Transverse colon (tissue), 4 donors: ENCODE measurements at regions not wholly inside any gene's neighbourhood (a gene's known extent, or its start where the extent isn't known, plus 50 kb on each side); places are given as distances from the start of the nearest gene placed in this dataset.

ENCODE experiments used
- DNase-seq: peaks from one replicate; pipeline ENCODE4 v3.0.0-alpha.2; 2019
- H3K27ac ChIP-seq, 4 donors: fragments of 200-600 bp; sonication (generic); 2 replicates each; pipeline ENCODE4 v1.5.1; 2016 to 2018; ENCODE audit warnings: inconsistent platforms in 4 of 4
- H3K27me3 ChIP-seq: fragments of 200-600 bp; sonication (generic); 2 replicates; pipeline ENCODE4 v1.5.1; 2017; ENCODE audit warnings: inconsistent platforms
- H3K36me3 ChIP-seq, 4 donors: fragments of 200-600 bp; sonication (generic); 2 replicates each; pipeline ENCODE4 v1.5.1; 2017 to 2019; ENCODE audit warnings: inconsistent platforms in 4 of 4
- H3K4me1 ChIP-seq, 4 donors: fragments of 200-600 bp; sonication (generic); 2 replicates each; pipeline ENCODE4 v1.5.1; 2017 to 2020; ENCODE audit warnings: inconsistent platforms in 4 of 4
- H3K4me3 ChIP-seq, 4 donors: fragments of 200-600 bp; sonication (generic); 1 replicate in 1 of 4; 2 replicates in 3 of 4; pipeline versions ENCODE4 v1.5.1 to v1.6.1; 2017 to 2019; ENCODE audit warnings: inconsistent platforms in 4 of 4
- H3K9me3 ChIP-seq, 2 donors: fragments of 200-600 bp; sonication (generic); 2 replicates each; pipeline ENCODE4 v1.5.1; 2017 to 2019; ENCODE audit warnings: inconsistent platforms in 2 of 2
- CTCF ChIP-seq, 5 experiments: fragments of 200-600 bp in 3 of 5; fragments of 450-650 bp in 2 of 5; sonication (generic) in 3 of 5; IDR thresholded peaks; 1 replicate in 2 of 5; 2 replicates in 3 of 5; pipeline ENCODE4 v1.5.1; 2016 to 2017; ENCODE audit warnings: antibody characterized with exemption in 5 of 5, inconsistent platforms in 3 of 5, mild to moderate bottlenecking in 2 of 5, moderate library complexity in 1 of 5
- EP300 ChIP-seq: sonication (generic); formaldehyde crosslinking; IDR thresholded peaks from one replicate; pipeline ENCODE4 v1.6.1; 2017; ENCODE audit warnings: antibody characterized with exemption, low read depth
- POLR2A ChIP-seq: fragments of 450-650 bp; IDR thresholded peaks from one replicate; pipeline ENCODE4 v1.6.1; 2016; ENCODE audit warnings: antibody characterized with exemption, mild to moderate bottlenecking, moderate library complexity
- POLR2AphosphoS5 ChIP-seq, 3 donors: sonication (generic); formaldehyde crosslinking; IDR thresholded peaks; one replicate each; pipeline ENCODE4 v1.6.1; 2016; ENCODE audit warnings: antibody characterized with exemption in 3 of 3
- WGBS, 2 donors: methylation state at CpG; one replicate each; pipeline ENCODE4 v1.1.5; 2018; ENCODE audit warnings: low coverage in 1 of 2; 5-methylcytosine and 5-hydroxymethylcytosine counted together
- in situ Hi-C, 4 donors: fragments of 200-750 bp; cut with MboI; loops; one replicate each; pipeline versions ENCODE4 v1.15.0 to v1.15.1; 2017; ENCODE audit warnings: low sequenced_read_pairs in 3 of 4, low pct_ligation_motif_present in 1 of 4, low pct_unique_long_range_greater_than_20kb in 1 of 4
- intact Hi-C: fragments of 100-400 bp; cut with DNase I; formaldehyde crosslinking; loops from one replicate; pipeline ENCODE4 v1.15.1; 2023; ENCODE audit warnings: low total_unique reads

GRCh38 chr19:28239270-28239669 lies 973.7 kb downstream of the UQCRFS1 start:
- Histone ChIP-seq H3K4me3 (no peak overlapping the region), H3K9me3 (no peaks in the 10 kb centered on the region), H3K27me3 (no peaks in the 10 kb centered on the region), H3K36me3 (no peaks in the 10 kb centered on the region), H3K27ac (no peak overlapping the region), H3K4me1 (no peaks in the 10 kb centered on the region)
- 71% methylated on average over 5 of the region's 5 CpGs; no CpG with 5 or more reads in 1 of the 2 donors for WGBS, 2 donors
- TF ChIP-seq EP300 (no peak), POLR2A (no peak), POLR2AphosphoS5 (IDR thresholded peaks at IDR 0.05) (no peak)
- in situ Hi-C loops: no loop called here
- intact Hi-C loops: no loop called here
- no peak for DNase-seq

- Histone ChIP-seq H3K4me1 (no peaks in the 10 kb centered on the region), H3K27ac (no peak overlapping the region), H3K4me3 (no peak overlapping the region), H3K36me3 (no peaks in the 10 kb centered on the region), H3K9me3 (no peaks in the 10 kb centered on the region), H3K27me3 (no peaks in the 10 kb centered on the region)
- no peak for DNase-seq
- no peak for TF ChIP-seq CTCF (IDR thresholded peaks at IDR 0.05)
- no peak for TF ChIP-seq POLR2AphosphoS5 (IDR thresholded peaks at IDR 0.05)
- TF ChIP-seq POLR2A: no peak
- TF ChIP-seq EP300: no peak
- in situ Hi-C loops: no loop called here
- intact Hi-C loops: no loop called here
Observed at GRCh38 chr19:28238270-28238820, 974.6 kb downstream of the UQCRFS1 start.

GRCh38 chr19:28235606-28236125 lies 977.3 kb downstream of the UQCRFS1 start:
- no peak for DNase-seq
- TF ChIP-seq POLR2AphosphoS5 (IDR thresholded peaks at IDR 0.05) (no peak), POLR2A (no peak), EP300 (no peak)
- in situ Hi-C loops (no loop called here), intact Hi-C loops (no loop called here)
- Histone ChIP-seq H3K36me3 (no peaks in the 10 kb centered on the region), H3K27ac (no peak overlapping the region), H3K4me1 (no peaks in the 10 kb centered on the region), H3K4me3 (no peak overlapping the region), H3K9me3 (no peaks in the 10 kb centered on the region), H3K27me3 (no peaks in the 10 kb centered on the region)
- 63 to 71% methylated on average over 2 to 4 of the region's 4 CpGs for WGBS, 2 donors

GRCh38 chr19:28234637-28235036 lies 978.3 kb downstream of the UQCRFS1 start:
- DNase-seq: no peak
- Histone ChIP-seq H3K27ac (no peak overlapping the region), H3K4me3 (no peak overlapping the region), H3K9me3 (no peaks in the 10 kb centered on the region), H3K4me1 (no peaks in the 10 kb centered on the region), H3K27me3 (no peaks in the 10 kb centered on the region), H3K36me3 (no peaks in the 10 kb centered on the region)
- WGBS, 2 donors: 73 to 75% methylated on average over 4 to 6 of the region's 6 CpGs
- intact Hi-C loops: no loop called here
- no peak for TF ChIP-seq EP300
- no peak for TF ChIP-seq CTCF (IDR thresholded peaks at IDR 0.05)
- TF ChIP-seq POLR2AphosphoS5 (IDR thresholded peaks at IDR 0.05): no peak
- no peak for TF ChIP-seq POLR2A
- in situ Hi-C loops: no loop called here

- no peaks in the 10 kb centered on the region for H3K36me3 ChIP-seq
- TF ChIP-seq POLR2A (no peak), CTCF (IDR thresholded peaks at IDR 0.05) (no peak), EP300 (no peak), POLR2AphosphoS5 (IDR thresholded peaks at IDR 0.05) (no peak)
- WGBS, 2 donors: 75 to 100% methylated on average over 1 to 2 of the region's 2 CpGs
- no peaks in the 10 kb centered on the region for H3K4me1 ChIP-seq
- no peak for DNase-seq
- intact Hi-C loops: no loop called here
- H3K9me3 ChIP-seq: no peaks in the 10 kb centered on the region
- H3K27me3 ChIP-seq: no peaks in the 10 kb centered on the region
- no peak overlapping the region for H3K27ac ChIP-seq
- in situ Hi-C loops: no loop called here
- no peak overlapping the region for H3K4me3 ChIP-seq
Observed at GRCh38 chr19:28228854-28229253, 984.1 kb downstream of the UQCRFS1 start.
